ENCODE measurements at regions not wholly inside any gene's neighbourhood (a gene's known extent, or its start where the extent isn't known, plus 50 kb on each side); places are given as distances from the start of the nearest gene placed in this dataset.

- TF ChIP-seq CTCF (IDR thresholded peaks at IDR 0.05) (no peak), POLR2A (IDR thresholded peaks at IDR 0.05) (no peak)
Observed at GRCh38 chr17:73943416-73944110, 259.9 kb upstream of the RPL38 start.

Data from esophagus squamous epithelium (tissue), 4 donors.